ENCODE measurements at regions not wholly inside any gene's neighbourhood (a gene's known extent, or its start where the extent isn't known, plus 50 kb on each side); places are given as distances from the start of the nearest gene placed in this dataset.

- Histone ChIP-seq H3K27ac (peak overlapping the region in 10 of 21 experiments; percentile 18 to 72 (median 42)), H3K4me3 (no peak overlapping the region)
These were observed 266.0 kb downstream of the PARN start for GRCh38 chr16:14364112-14364385.

GRCh38 chr16:14362774-14363371 lies 267.2 kb downstream of the PARN start:
- H3K4me3 ChIP-seq, result no peak overlapping the region
- peak overlapping the region in 1 of 21 experiments; percentile 22 for H3K27ac ChIP-seq

- Histone ChIP-seq H3K27ac (peak overlapping the region in 1 of 21 experiments; percentile 9), H3K4me3 (no peak overlapping the region)
These were observed 269.6 kb downstream of the PARN start for GRCh38 chr16:14360326-14361037.

GRCh38 chr16:14358697-14359305 lies 271.3 kb downstream of the PARN start:
- peak overlapping the region in 3 of 21 experiments; percentile 9 to 39 (median 35) for H3K27ac ChIP-seq
- no peak overlapping the region for H3K4me3 ChIP-seq

GRCh38 chr16:14357328-14357727 lies 272.7 kb downstream of the PARN start:
- Histone ChIP-seq H3K27ac (peak overlapping the region in 2 of 21 experiments; percentile 35 to 50), H3K4me3 (no peak overlapping the region)

GRCh38 chr16:14356064-14356463 lies 274.0 kb downstream of the PARN start:
- no peak overlapping the region for H3K27ac ChIP-seq

GRCh38 chr16:14354561-14355351 lies 275.3 kb downstream of the PARN start:
- Histone ChIP-seq H3K27ac (peak overlapping the region in 5 of 21 experiments; percentile 1 to 70 (median 13)), H3K4me3 (peak overlapping the region in 3 of 7 experiments; percentile 8 to 17 (median 14))

More at GRCh38 chr16:14356064-14356463, 274.0 kb downstream of the PARN start:
- H3K4me3 ChIP-seq, result no peak overlapping the region

GRCh38 chr16:14353340-14353739 lies 276.7 kb downstream of the PARN start:
- H3K27ac ChIP-seq, result no peak overlapping the region
- no peak overlapping the region for H3K4me3 ChIP-seq

GRCh38 chr16:14351647-14352046 lies 278.4 kb downstream of the PARN start:
- H3K27ac ChIP-seq, result no peak overlapping the region
- no peak overlapping the region for H3K4me3 ChIP-seq

GRCh38 chr16:14350626-14351025 lies 279.4 kb downstream of the PARN start:
- Histone ChIP-seq H3K27ac (no peak overlapping the region), H3K4me3 (no peak overlapping the region)

- no peak overlapping the region for H3K4me3 ChIP-seq
- H3K27ac ChIP-seq, result no peak overlapping the region
These were observed 279.0 kb downstream of the MRTFB start for GRCh38 chr16:14350081-14350480.

- Histone ChIP-seq H3K4me3 (no peak overlapping the region), H3K27ac (no peak overlapping the region)
These were observed 276.6 kb downstream of the MRTFB start for GRCh38 chr16:14347706-14348105.

- H3K27ac ChIP-seq, result no peak overlapping the region
- no peak overlapping the region for H3K4me3 ChIP-seq
These were observed 275.4 kb downstream of the MRTFB start for GRCh38 chr16:14346278-14347142.

- Histone ChIP-seq H3K27ac (no peak overlapping the region), H3K4me3 (no peak overlapping the region)
These were observed 274.5 kb downstream of the MRTFB start for GRCh38 chr16:14345512-14346115.

- Histone ChIP-seq H3K4me3 (no peak overlapping the region), H3K27ac (no peak overlapping the region)
These were observed 273.8 kb downstream of the MRTFB start for GRCh38 chr16:14344945-14345344.

GRCh38 chr16:14344292-14344691 lies 273.2 kb downstream of the MRTFB start:
- no peak overlapping the region for H3K27ac ChIP-seq
- no peak overlapping the region for H3K4me3 ChIP-seq

- no peak overlapping the region for H3K27ac ChIP-seq
- no peak overlapping the region for H3K4me3 ChIP-seq
These were observed 270.5 kb downstream of the MRTFB start for GRCh38 chr16:14341324-14342225.

- Histone ChIP-seq H3K27ac (no peak overlapping the region), H3K4me3 (no peak overlapping the region)
These were observed 268.6 kb downstream of the MRTFB start for GRCh38 chr16:14339694-14340093.
